ENCODE measurements at regions not wholly inside any gene's neighbourhood (a gene's known extent, or its start where the extent isn't known, plus 50 kb on each side); places are given as distances from the start of the nearest gene placed in this dataset.

DNA sequence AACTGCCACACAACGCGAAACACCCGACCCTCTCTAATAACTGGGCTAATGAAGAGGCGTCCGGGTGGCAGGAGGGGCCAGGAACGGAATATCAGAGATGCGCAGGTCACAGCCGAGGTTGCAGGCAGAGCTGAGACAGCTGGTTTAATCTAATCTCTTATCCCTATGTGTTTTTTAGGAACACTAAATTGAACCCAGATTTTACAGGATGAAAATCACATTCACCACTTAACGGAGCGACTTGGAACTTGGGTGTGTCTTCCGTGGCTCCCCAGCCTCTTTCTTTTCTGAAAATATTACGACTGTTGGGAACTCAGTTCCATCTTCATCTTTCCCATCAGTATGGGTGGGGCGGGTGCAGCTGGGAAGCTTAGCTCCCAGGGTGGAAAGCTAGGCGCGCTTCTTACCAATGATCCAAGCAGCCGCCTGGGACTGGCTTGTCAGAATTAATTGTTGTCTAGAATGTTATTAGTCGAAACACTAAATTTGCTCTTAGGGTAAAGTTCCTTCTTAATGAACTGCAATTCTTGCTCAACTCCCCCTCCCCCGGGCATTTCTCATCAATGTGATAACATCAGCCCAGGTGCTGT lies 92.5 kb downstream of the IRX2 start:
- DNase-seq (ENCODE audit: low read depth in 4 of 4, low spot score in 3 of 4): no peak

DNA sequence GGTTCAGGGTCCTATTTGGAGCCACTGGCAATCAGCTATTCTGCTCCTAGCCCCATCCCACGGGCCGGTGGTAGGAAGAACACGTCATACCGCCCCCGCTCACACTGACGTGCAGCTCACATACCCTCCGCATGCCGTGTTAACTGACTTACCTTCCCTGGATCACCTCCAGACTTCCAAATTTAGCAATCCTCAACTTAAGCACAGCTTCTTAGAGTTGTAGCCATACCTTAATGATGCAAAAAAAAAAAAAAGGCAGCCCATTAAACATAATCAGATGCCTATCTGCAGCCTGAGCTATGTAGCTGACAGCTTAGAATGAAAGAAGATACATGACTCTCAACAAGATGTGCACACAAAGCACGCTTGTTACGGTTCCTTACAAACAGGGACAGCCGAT lies 93.0 kb downstream of the IRX2 start:
- no peak for DNase-seq (ENCODE audit: low read depth in 4 of 4, low spot score in 3 of 4)

DNA sequence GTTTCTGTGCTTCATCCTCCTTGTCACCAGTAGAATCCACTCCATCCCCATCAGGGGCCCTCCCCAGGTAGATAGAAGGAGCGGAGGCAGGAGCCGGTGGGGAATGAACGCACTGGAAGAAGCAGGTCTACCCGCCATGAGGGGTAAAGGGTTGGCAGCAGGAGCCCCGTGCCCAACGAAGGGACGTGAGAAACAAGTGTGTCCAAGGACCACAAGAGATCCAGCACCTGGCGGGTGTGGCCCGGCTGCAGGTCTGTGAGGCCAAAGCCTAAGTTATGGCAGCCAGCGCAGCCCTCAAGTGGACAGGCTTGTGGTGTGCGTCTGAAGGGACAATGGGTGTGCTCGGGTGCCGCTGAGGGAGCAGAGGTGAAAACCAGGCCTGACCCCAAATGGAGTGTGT lies 94.3 kb downstream of the IRX2 start:
- DNase-seq (ENCODE audit: low read depth in 4 of 4, low spot score in 3 of 4): no peak

DNA sequence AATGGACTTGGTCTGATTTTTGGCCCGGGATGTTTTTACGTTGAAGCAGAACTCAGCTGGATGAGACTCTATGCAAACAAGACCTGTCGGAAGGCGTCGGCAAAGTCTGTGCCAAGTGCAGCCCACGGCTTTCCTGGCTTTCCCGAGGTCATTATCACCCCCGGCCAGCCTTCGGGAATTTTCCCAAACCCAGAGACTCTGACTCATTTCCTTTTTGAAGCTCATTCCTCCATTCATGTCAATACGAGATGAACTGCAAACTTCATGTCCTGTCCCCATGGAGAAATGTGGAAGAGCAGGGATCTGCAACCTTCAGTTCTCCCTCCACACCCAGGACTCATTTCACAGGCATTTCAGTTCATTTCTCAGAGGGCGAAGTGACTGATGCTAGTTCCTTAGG lies 95.3 kb downstream of the IRX2 start:
- no peak for DNase-seq (ENCODE audit: low read depth in 4 of 4, low spot score in 3 of 4)

DNA sequence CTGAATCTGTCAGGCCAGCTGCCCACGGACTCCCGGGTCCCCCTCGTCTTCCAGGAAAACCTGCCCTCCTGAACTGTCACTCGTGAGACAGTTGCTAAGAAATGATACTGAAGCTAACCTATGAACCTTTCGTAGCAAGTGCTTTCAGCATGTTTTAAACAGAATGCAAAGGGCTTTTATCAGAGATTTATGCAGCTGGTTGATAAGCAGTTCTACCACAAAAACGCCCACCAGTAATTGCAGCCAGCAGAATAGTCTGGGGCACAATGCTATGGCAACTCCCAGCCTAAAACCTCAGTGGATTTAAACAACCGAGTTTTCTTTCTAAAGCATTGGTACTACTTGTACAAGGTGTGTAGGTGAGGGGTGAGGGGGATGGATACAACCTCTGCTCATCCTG lies 97.5 kb downstream of the IRX2 start:
- DNase-seq (ENCODE audit: low read depth in 4 of 4, low spot score in 3 of 4): no peak

DNA sequence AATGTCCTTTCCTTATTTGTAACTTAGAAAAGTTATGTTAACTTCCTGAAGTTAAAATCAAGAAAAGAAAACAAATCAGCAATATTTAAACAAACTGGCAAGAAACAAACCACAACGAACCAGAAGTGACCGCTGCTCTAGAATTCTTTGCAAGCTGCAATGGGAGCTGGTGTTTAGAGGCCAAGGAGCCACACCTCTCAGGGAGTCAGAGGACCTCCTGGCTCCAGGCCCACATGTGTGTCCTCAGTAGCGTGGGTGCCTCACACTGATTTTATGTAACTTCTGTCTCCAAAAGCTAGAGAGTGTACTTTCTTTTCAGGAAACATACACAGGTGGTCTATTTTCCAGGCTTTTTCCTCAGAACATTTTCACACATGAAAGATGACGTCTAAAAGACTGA lies 100.4 kb downstream of the IRX2 start:
- no peak for DNase-seq (ENCODE audit: low read depth in 4 of 4, low spot score in 3 of 4)

DNA sequence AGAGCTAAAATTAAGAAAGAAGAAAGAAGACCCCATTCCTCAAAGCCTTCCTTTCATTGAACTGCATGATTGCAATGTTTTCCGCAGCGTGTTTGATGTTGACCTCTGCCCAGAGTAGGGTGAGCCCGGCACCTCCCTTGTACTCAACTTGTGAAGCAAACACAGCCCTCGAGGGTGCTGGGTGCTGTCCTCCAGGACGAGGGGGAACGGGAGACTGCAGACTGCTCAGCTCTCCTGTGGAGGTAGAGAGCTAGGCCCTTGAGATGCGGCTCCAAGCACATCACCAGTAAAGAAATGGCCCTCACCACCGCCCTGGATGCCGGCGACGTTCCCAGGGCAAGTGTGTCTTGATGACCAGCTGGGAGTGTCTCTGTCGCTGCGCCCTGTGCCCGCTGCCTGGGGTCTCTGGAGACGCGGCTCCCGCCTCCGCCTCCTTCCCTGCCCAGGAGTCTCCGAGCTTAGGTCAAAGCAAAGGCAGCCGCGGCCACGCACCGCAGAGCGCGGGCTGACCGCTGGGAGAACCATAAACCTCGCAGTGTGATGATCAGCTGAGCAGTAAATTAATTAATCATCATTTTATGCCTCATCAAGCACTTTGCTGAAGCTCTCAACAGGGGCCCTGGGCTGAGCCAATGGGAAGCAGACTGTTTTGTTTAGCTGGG lies 108.7 kb downstream of the IRX2 start:
- peak in 3 of 4 donors; percentile 20 to 57 (median 23) for DNase-seq (ENCODE audit: low read depth in 4 of 4, low spot score in 3 of 4)

DNA sequence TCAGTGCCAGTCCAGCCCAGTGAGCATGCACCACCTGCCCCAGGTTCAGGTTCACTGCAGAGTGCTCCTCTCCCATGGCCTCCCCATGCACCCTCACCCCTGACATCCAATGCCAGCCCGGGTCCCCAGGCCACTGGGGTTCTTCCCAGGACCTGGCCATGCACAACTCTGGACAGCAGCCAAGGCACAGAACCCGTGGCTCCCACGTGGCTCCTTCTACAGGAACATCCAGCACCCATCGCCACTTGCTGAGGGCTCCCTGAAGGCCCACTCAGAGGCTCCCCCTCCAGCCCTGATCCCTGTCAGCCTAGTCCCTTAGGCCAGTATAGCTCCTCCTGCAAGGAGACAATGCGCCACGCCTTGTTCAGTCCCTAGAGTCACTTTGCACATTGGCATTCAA lies 110.8 kb downstream of the IRX2 start:
- no peak for DNase-seq (ENCODE audit: low read depth in 4 of 4, low spot score in 3 of 4)

DNA sequence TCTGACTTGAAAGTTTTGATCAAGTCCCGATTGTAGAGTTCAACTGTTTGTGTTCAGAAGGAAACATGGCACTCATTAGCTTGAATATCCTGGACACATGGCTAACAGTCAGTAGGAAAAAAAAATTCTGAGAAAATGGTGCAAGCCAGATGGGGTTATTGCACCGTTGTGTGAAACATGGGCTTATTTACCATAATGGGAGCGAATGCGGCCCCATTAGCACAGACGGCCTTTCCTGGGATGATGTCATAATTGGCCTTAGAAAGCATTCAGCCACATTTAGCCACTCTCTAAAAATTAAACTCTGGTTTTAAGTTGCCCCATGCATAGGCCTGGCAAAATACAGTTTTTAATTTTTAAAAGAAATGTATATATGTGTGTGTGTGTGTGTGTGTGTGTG lies 112.1 kb downstream of the IRX2 start:
- no peak for DNase-seq (ENCODE audit: low read depth in 4 of 4, low spot score in 3 of 4)

DNA sequence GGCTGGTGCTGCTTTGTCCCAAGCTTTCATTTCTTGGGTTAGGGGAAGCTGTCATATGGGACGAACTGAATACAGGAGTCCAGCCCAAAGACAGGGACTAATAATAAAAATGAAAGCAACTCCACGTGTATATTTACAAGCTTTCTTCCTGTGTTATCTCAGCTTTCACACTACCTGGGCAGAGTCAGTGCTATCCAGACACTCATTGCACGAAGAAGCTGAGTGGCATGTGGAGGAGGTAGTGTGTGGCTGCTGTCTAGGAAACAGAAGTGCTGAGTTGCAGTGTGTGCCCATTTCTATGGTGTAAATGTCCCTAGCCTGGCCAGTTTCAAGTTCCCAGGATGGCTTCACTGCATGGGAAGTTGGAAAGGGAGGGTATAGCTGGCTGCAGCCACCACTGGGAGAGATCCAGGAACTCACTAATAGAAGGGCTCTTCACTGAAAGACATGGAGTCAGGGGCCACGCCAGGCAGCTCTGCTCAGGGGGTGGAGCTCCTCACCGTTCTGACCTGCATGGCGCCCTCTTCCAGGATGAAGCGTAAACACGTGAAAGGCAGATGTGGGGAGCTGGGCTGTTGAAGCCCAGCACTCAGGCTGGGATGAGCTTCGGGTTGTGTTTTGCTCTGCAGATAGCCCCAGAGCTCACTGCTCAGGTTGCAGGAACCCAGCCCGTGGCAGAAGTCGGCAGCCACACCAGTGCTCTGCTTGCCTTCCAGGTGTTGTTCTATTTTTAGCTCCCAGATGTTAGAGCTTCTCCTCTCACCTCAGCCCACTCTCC lies 116.9 kb downstream of the IRX2 start:
- no peak for DNase-seq (ENCODE audit: low read depth in 4 of 4, low spot score in 3 of 4)

DNA sequence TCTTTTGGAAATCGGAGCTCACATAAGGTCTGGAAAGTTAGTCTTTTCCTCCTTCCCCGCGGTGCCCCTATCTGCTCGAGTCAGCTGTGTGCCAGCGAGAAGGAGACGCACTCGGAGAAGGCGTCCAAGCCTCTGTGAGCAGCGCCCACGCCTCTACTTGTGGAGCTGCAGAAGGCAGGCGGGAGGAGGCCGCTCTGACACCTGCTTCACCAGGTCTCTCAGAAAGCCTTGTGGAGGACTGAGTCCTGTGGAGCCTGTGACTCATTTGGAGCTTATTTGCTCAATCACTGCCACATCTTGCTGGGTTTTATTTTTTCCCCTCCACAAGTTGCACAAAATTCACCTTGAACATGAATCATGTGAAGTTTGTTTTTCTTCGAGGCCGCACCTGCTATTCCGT lies 117.5 kb downstream of the IRX2 start:
- DNase-seq (ENCODE audit: low read depth in 4 of 4, low spot score in 3 of 4): no peak

DNA sequence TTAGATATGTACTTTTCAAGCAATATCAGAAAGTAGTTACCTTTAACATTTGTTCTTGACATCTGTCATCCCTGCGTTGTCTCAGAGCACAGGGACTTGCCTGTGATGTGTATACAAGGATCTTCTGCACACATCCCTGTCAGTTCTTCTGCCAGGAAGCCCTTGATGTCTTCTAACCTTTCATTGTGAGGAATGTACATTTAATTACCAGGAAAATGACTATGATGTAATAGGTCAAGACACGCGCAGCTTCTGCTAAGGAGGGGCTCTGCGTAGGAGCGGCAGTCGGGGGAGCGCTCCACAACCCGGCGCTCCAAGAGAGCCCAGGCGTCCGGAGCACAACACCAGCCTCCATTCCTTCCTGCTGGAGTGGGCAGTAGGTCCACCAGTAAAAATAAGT lies 119.7 kb downstream of the IRX2 start:
- DNase-seq (ENCODE audit: low read depth in 4 of 4, low spot score in 3 of 4): no peak

DNA sequence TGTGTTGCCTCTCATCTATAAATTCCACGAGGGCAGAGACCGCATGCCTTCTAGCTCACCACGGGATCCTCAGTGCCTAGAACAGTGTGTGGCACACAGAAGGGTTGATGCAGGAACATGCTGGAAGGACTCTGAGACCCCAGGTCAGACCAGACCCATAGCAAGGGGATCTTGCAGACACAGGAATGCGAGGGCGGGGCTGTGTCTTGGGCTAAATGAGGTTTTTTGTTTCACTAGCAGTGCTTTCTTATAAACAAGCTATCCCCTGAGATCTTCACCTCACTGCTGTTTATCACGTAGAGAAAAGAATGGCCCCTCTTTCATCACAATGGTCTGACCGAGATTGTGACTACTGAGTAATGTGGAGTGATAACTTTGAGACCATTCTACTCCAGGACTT lies 122.4 kb downstream of the IRX2 start:
- DNase-seq (ENCODE audit: low read depth in 4 of 4, low spot score in 3 of 4): no peak

DNA sequence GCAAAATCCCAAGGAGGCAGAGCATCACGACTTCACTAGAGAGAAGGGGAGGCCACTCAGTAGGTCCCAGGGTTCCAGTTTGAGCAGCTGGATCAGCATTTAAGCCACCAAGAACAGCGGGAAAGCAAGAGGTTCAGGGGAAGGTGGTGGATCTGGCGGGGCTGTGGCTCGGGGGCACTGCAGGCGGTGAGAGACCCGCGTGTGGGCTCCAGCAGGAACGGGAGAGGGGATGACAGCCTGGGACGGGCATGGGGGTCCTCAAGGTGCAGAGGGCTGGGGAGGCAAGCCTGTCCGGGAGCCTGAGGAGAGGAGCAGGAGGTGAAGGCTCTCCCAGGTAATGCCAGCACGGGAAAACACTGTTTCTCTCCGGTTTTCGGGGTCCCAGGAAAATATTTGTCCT lies 123.6 kb downstream of the IRX2 start:
- DNase-seq (ENCODE audit: low read depth in 4 of 4, low spot score in 3 of 4): no peak

DNA sequence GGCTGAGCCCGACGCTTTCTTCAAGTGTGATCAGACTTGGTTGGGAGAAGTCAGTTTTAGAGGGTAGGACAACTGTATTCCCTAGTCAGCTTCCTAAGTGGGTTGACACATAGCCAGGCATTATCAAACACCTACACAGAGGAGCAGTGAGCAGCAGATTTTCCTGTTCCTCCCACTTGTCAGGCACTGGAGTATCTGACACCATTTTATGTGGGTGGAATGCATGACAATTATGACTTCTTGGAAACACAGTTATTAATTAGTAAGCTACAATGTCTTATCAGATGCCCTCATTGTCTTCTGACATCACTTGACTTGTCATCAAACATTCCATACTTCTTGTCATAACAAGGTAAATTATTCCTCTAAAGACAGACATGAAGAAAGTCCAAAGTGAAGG lies 124.9 kb downstream of the IRX2 start:
- DNase-seq (ENCODE audit: low read depth in 4 of 4, low spot score in 3 of 4): no peak

DNA sequence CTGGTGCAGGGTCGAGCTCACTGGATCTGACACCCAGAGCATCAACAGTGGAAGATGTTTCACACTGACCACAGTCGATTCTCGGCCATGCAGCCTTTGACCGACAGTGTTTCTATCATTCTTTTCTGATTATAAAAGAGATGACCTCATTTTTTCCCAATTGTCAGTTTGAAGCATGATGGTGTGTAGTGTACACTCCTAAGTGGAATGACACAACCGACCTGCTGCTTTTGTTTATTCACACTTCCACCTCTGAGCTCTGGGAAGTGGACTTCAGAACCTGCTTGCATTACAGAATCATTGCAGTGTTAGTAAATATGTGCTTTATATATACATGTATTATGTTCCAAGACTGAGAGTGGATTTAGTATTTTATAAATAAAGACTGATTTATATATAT lies 128.6 kb downstream of the IRX2 start:
- DNase-seq (ENCODE audit: low read depth in 4 of 4, low spot score in 3 of 4): no peak

DNA sequence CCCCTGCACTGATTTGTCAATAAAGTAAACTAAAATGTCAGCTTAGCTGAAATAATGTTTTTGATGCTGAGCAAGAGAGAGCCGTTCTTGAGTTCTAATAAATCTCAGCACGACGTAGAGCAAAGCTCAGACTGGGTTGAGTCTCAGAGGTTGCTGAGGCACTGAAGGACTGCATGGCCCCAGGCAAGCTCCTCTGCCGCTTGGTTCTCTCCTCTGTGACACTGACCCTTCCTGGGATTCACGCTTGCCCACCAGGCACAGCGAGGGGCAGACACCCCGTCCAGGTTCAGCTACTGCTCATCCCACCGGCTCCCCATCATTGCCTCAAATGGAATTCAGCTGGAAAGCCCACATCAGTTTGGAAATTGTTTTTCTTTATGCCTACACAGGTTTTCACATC lies 129.8 kb downstream of the IRX2 start:
- no peak for DNase-seq (ENCODE audit: low read depth in 4 of 4, low spot score in 3 of 4)

DNA sequence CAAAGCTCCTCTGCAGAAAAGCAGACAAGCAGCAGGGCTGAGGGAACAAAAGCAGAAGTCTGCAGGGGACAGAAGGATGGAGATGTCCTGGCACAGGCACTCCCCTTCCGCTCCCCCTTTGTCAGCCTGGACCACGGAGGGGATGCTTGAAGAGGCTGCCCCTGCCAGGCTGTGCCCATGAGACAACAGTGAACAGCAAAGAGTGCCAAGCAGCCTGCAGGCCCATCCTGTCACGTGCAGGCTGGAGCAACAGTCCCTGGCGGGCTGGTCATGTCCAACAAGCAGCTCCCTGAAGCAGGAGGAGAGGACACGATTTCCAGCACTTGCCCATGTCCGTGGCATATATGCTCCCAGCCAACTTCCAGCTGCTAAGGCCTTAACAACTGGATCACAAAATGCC lies 132.3 kb downstream of the IRX2 start:
- no peak for DNase-seq (ENCODE audit: low read depth in 4 of 4, low spot score in 3 of 4)

DNA sequence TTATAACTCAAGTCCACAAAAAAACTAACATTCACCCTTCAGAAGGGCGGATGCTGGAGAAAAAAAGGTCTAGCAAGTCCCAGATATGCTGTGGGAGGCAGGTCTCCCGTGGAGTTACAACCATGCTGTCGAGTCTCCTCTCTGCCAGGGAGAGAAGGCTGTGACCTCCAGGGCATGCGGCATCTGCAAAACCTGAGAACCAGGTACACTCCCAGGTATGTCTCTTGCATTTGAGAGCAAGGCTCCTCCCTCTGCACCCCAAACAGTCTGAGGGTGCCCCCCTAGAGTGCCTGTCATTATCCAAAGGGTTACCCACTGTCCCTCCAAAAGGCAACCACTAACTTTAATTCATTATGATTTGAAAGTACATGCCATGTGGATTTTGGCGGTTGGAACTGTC lies 134.0 kb downstream of the IRX2 start:
- DNase-seq (ENCODE audit: low read depth in 4 of 4, low spot score in 3 of 4): no peak

DNA sequence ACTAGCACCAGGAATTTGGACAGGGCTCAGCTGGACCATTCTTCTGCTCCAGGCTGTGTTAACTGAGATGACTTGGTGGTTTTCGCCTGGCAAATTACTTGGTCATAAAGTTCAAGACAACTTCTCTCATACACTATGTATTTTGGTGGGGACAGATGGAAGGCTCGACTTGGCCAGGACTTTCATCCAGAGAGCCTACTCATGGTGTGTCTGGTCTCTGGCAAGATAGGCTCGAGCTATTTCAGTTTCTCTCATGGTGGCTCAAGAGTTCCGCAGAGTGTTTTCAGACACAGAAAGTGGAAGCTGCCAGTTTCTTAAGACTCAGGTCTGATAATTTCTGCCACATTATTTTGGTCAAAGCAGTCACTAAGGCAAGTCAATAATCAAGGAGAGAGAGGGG lies 135.6 kb downstream of the IRX2 start:
- no peak for DNase-seq (ENCODE audit: low read depth in 4 of 4, low spot score in 3 of 4)

DNA sequence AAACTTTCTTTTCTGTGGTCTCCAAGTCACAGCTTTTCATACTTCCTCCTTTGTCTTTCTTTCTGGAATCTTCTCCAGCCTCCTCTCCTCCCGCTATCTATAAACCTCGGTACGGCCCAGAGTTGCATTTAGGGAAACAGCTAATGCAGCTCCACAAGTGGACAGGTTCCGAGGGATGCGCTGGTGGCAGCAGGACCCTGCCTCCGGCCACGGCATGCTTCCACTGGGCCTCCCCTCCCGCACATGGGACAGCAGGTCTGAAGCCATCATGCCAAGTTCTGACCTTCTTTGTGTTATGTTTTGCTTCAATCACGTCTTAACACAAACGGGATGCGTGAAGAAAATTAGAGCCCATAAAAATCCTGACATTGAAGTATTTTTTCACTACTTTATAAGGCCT lies 136.9 kb downstream of the IRX2 start:
- no peak for DNase-seq (ENCODE audit: low read depth in 4 of 4, low spot score in 3 of 4)

DNA sequence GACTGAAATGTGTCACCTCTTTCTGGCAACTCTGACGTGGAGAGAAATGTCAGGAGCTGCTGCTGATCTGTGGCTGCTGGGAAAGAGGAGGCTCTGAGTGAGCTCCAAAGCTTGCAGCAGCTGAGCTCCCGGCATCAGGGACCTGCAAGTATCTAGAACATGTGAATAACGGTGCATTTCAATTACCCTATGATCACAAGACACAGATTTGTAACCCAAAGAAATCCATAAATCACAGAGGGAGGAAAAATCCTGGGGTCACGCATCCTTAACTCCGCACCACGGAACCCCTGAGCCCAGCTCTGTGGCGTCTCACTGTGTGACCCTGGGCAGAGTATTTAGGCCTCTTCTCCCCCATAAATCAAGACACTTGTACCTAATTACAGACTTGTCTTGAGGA lies 139.8 kb downstream of the IRX2 start:
- DNase-seq (ENCODE audit: low read depth in 4 of 4, low spot score in 3 of 4): no peak

Data from left renal pelvis (tissue), 4 donors.